Fibroblast of mammary gland (primary cell): ENCODE measurements at regions not wholly inside any gene's neighbourhood (a gene's known extent, or its start where the extent isn't known, plus 50 kb on each side); places are given as distances from the start of the nearest gene placed in this dataset.

Experiments
- DNase-seq: peaks from one replicate; pipeline ENCODE4 v3.0.0-alpha.2; 2010; ENCODE audit warnings: low read depth
- H3K4me3 ChIP-seq: 2 replicates; pipeline ENCODE4 v1.5.1; 2011; ENCODE audit warnings: low read depth, mild to moderate bottlenecking, low read length, moderate library complexity; ENCODE audit not compliant: control insufficient read depth
- TF ChIP-seq, protein P1 (sequence below): conservative IDR thresholded peaks from 2 replicates; pipeline ENCODE4 v1.5.1; 2011; ENCODE audit warnings: low read depth, low read length, inconsistent platforms; ENCODE audit not compliant: control insufficient read depth, insufficient read depth

DNA sequence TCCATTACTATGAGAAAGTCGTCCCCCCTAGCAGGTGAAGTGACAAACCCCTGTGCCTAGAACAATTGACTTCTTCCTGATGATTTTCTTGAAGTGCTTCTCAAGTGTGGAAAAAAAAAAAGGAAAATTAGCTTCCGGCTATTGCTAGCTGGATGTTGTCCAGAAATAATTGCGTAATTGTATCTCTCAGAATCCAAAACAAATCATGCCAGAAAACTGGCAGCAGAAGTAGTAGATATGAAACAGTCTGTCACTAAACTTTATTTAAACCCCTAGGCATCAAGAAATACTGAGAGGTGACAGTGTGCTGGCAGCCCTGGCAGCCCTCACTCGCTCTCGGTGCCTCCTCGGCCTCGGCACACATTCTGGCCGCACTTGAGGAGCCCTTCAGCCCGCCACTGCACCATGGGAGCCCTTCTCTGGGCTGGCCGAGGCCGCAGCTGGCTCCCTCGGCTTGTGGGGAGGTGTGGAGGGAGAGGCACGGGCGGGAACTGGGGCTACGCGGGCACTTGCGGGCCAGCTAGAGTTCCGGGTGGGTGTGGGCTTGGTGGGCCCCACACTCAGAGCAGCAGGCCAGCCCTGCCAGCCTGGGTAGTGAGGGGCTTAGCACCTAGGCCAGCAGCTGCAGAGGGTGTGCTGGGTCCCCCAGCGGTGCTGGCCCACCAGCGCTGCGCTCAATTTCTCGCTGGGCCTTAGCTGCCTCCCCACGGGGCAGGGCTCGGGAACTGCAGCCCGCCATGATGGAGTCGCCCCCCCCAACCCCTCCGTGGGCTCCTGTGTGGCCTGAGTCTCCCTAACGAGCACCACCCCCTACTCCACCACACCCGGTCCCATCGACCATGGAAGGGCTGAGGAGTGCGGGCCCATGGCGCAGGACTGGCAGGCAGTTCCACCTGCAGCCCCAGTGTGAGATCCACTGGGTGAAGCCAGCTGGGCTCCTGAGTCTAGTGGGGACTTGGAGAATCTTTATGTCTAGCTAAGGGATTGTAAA lies 80.5 kb upstream of the ABCA12 start:
- H3K4me3 ChIP-seq: no peak overlapping the region
- peak; percentile 13 for DNase-seq
- TF ChIP-seq, protein P1, sequence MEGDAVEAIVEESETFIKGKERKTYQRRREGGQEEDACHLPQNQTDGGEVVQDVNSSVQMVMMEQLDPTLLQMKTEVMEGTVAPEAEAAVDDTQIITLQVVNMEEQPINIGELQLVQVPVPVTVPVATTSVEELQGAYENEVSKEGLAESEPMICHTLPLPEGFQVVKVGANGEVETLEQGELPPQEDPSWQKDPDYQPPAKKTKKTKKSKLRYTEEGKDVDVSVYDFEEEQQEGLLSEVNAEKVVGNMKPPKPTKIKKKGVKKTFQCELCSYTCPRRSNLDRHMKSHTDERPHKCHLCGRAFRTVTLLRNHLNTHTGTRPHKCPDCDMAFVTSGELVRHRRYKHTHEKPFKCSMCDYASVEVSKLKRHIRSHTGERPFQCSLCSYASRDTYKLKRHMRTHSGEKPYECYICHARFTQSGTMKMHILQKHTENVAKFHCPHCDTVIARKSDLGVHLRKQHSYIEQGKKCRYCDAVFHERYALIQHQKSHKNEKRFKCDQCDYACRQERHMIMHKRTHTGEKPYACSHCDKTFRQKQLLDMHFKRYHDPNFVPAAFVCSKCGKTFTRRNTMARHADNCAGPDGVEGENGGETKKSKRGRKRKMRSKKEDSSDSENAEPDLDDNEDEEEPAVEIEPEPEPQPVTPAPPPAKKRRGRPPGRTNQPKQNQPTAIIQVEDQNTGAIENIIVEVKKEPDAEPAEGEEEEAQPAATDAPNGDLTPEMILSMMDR: no peak

DNA sequence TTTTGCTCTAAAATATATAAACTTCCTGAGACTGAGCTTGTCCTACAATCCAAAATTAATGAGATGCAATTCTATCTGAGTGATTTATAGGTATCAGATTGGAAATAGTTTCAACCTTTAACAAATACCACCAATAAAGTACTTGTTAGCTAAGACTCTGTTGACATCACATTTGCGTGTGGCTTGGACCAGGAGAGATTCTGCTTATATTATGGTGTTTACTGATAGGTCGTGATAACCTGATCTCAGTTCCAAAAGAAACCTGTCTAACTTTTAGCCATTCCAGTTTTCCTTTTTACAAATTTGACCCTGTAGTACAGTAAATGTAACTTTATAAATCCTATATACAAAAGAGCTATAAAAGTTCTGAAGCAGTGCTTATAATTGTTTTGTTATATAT lies 78.4 kb upstream of the ABCA12 start:
- TF ChIP-seq, protein P1: no peak
- no peak overlapping the region for H3K4me3 ChIP-seq
- no peak for DNase-seq

DNA sequence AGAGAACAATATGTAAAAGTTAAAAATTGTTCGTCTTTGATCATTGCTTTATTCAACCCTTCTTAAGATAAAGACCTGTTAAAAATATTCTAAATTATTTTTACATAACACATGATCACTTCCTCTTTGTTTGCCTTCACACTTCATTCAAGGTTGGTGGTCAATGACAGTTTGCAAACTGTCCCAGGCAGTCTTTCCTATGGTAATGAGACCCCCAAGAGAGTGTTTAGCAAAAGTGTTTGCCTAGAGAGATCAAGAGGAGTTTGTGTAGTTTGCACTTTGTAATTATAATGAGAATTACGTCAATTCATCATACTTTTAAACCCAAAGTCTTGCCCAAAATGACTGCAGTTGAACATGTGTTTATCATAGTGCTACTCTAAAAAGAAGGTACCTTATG lies 77.2 kb upstream of the ABCA12 start:
- H3K4me3 ChIP-seq: no peak overlapping the region
- TF ChIP-seq, protein P1: no peak
- DNase-seq: no peak

DNA sequence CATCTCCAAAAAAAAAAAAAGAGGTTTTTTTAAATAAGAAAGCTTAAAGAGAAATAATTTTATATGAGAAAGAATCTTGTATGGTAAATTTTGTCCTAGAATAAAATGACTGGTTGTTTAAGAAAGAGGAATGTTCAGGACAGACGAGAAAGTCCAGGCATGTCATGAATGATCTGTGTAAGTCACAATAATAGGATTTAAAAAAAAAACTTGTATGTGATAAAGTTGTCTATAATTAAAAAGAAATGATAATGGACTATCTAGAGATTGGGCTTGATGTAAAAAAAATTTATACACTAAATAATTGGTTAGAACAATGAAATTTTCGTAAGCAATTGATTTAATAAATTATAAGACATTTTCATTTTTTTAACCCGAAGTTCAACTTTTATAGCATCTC lies 71.7 kb upstream of the ABCA12 start:
- H3K4me3 ChIP-seq: no peak overlapping the region
- DNase-seq: no peak

DNA sequence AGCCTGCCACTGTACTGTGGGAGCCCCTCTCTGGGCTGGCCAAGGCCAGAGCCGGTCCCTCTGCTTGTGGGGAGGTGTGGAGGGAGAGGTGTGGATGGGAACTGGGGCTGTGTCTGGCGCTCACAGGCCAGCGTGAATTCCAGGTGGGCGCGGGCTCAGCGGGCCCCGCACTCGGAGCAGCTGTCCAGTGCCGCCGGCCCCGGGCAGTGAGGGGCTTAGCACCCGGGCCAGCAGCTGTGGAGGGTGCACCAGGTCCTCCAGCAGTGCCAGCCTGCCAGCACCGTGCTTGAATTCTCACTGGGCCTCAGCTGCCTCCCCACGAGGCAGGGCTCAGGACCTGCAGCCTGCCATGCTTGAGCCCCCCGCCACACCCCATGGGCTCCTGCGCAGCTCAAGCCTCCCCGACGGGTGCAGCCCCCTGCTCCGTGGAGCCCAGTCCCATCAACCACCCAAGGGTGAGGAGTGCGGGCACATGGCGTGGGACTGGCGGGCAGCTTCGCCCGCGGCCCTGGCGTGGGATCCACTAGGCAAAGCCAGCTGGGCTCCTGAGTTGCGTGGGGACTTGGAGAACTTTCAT lies 69.5 kb upstream of the ABCA12 start:
- TF ChIP-seq, protein P1: no peak
- no peak overlapping the region for H3K4me3 ChIP-seq
- DNase-seq: no peak

More for the DNA sequence above, 71.7 kb upstream of the ABCA12 start:
- TF ChIP-seq, protein P1: no peak

DNA sequence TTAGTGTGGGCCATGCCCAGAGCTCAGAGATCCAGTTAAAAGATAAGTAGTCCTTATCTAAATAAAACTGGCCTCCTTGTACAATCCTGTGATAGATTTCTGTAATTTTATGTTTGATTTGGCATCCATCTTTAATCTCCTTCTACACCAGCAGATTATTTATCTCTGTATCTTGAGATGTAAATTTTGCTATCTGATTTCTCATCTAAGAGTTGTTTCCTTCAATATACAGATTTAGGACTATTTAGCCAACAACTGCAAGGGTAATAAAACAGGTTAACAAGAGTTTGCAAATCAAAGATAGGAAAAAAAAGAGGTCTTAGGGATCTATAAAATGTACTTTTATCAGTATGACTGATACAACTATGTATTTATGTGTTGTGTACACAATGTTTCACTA lies 68.6 kb upstream of the ABCA12 start:
- DNase-seq: no peak
- TF ChIP-seq, protein P1: no peak
- no peak overlapping the region for H3K4me3 ChIP-seq
